GM18511 (cell line): ENCODE measurements at regions not wholly inside any gene's neighbourhood (a gene's known extent, or its start where the extent isn't known, plus 50 kb on each side); places are given as distances from the start of the nearest gene placed in this dataset.

ENCODE experiments used
- ATAC-seq: cut with Tn5 transposase; IDR thresholded peaks from one replicate; pipeline ENCODE4 v1.9.1; 2021; ENCODE audit warnings: mild to moderate bottlenecking, moderate library complexity; ENCODE audit not compliant: unreplicated experiment

- no peak for ATAC-seq
Measured at GRCh38 chr20:22374678-22375590, 209.4 kb downstream of the FOXA2 start.

- no peak for ATAC-seq
Measured at GRCh38 chr20:22374066-22374465, 210.3 kb downstream of the FOXA2 start.

- ATAC-seq: no peak
Measured at GRCh38 chr20:22373164-22373895, 211.0 kb downstream of the FOXA2 start.

GRCh38 chr20:22371843-22372242, 212.5 kb downstream of the FOXA2 start:
- peak; percentile 86 for ATAC-seq

- no peak for ATAC-seq
Measured at GRCh38 chr20:22370137-22370536, 214.2 kb downstream of the FOXA2 start.

DNA sequence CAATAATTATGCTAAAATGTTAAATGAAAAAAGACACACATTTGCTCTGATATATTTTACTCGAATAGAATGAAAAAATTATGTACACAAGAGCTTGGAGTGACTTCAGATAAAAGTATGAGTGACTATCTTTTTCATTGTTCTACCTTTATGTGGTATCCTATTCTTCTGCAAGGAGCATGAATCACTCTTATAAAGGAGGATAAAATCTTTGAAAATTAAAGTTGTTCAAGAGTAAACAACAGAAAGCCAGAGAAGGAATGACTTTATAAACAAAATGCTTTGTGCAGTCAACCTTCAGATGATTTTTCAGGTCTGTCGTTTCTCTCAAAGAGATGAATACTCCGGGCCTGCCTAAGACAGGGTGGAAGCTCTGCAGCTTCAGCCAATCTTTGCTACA, 215.3 kb downstream of the FOXA2 start:
- ATAC-seq: no peak

- ATAC-seq: no peak
Measured at GRCh38 chr20:22368235-22368634, 216.1 kb downstream of the FOXA2 start.

- ATAC-seq: no peak
Measured at GRCh38 chr20:22366631-22367030, 217.7 kb downstream of the FOXA2 start.

DNA sequence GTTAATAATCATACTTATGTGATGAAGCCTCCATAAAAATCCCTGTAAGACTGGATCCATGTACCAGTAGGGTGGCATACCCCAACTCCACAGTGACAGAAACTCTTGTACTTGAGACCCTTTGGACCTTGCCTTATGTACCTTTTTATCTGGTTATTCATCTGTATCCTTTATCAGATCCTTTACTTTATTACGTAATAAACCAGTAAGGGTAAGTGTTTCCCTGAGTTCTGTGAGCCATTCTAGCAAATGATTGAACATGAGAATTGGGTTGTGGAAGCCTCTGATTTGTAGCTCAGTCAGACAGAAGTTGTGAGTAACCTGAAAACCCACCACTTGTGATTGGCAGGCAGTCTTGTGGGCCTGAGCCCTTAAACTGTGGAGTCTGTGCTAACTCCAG, 229.7 kb downstream of the FOXA2 start:
- ATAC-seq: no peak

DNA sequence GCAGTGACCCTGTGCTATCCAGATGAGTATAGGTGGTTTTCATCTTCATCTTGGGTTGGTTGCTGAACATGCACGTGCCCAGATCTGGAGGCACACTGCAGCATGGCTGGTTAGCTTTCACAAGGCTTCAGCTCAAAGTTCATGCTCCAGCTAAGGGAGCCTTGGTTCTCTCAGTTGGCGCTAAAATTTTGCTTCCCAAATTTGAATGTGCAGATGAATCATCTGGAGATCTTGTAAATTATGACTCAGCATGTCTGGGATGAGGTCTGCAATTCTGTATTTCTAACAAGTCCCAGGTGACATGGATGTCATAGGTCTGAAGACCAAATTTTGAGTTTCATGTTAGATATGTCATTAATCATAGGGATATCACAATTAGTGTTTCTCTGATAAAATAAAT, 230.8 kb downstream of the FOXA2 start:
- ATAC-seq: no peak

DNA sequence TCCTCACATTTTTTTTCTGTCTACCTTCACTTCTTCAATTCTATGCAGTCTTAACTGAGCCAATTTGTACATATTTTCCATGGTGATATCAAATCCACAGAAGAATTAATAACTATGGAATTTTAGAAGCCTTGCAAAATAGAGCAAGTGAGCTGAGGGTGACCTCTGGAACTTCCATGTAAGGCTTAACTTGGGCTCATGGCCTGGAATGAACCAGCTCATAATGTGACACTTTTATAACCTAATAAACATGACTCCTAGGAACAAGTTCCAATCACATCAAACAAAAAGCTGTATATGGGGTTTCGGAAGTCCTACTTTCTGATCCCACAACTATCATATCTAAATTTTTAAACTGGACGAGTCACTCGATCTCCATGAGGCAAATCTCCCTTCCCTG, 232.4 kb downstream of the FOXA2 start:
- no peak for ATAC-seq

- no peak for ATAC-seq
Measured at GRCh38 chr20:22350624-22351023, 233.7 kb downstream of the FOXA2 start.

- ATAC-seq: no peak
Measured at GRCh38 chr20:22348010-22348409, 236.4 kb downstream of the FOXA2 start.

DNA sequence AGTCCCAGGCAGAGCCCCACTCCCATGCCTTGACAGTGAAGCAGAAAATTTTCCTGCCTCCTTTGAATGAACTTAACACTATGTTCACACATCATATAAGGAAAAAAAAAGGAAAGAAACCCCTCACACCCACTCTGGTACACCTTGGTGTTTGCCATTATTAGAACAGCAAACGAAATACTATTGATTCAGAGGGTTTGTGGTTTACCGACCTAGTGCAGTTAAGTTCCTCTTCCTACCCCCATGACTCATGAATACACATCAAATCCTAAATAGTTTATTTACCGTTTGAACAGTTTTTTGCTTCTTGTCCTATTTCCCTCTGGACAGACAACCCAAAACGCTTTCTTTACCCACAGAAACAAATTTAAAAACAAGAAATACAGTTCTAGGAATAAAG, 237.7 kb downstream of the FOXA2 start:
- no peak for ATAC-seq

DNA sequence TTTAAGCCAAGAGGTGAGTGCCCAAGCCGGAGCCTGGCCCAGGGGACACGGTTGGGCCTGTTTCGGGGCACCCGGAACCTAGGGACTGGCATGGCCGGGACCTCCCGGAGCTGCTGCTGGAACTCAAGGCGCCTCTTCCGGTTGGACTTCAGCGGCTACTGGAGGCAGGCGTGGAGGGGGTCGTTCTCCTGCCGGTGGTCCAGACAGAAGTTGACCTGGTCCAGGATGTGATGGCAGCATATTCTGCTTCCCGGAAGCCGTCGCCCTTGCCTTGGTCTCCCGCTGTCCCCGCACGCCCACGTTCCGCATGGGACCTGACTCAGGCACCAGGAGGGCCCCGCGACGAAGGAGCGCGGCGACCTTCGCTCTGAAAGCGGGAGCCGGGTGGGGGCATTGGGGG, 240.8 kb downstream of the FOXA2 start:
- no peak for ATAC-seq

- ATAC-seq: no peak
Measured at GRCh38 chr20:22342410-22342809, 242.0 kb downstream of the FOXA2 start.

GRCh38 chr20:22341508-22341907, 242.9 kb downstream of the FOXA2 start:
- no peak for ATAC-seq

- ATAC-seq: no peak
Measured at GRCh38 chr20:22339946-22340345, 244.4 kb downstream of the FOXA2 start.

GRCh38 chr20:22339091-22339881, 245.1 kb downstream of the FOXA2 start:
- no peak for ATAC-seq

DNA sequence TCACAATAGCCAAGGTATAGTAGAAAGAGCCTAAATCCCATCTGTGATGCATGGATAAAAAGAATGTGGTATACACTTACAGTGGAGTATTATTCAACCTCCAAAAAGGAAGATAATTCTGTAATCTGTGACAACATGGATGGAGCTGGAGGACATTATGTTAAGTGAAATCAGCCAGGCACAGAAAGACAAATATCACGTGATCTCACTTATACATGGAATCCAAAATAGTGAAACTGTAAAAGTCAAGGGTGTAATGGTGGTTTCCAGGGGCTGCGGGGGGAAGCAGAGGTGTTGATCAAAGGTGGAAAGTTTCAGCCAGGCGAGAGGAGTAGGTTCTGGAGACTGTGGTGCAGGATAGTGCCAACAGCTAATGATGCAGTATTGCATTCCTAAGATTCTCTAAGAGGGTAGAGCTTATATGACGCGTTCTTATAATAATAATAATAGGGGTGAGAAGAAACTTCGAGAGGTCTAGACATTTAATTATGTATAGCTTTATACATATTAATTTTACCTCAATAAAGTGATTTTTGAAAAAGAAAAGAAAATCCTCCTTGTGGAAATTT, 246.1 kb downstream of the FOXA2 start:
- ATAC-seq: no peak

- ATAC-seq: no peak
Measured at GRCh38 chr20:22335210-22335609, 249.2 kb downstream of the FOXA2 start.
